HG02588 (cell line): ENCODE measurements at regions not wholly inside any gene's neighbourhood (a gene's known extent, or its start where the extent isn't known, plus 50 kb on each side); places are given as distances from the start of the nearest gene placed in this dataset.
"Not testable (repeated sequence)": the region's sequence is repeated elsewhere in the genome, so short reads cannot be mapped to it uniquely, and the experiment has no call there.

Experiments
- ATAC-seq: cut with Tn5 transposase; IDR thresholded peaks from one replicate; pipeline ENCODE4 v1.9.1; 2021; ENCODE audit warnings: mild to moderate bottlenecking, moderate library complexity; ENCODE audit not compliant: unreplicated experiment

GRCh38 chr12:131229079-131229425, 275.3 kb downstream of the ADGRD1 start:
- ATAC-seq, result not testable (repeated sequence)

- ATAC-seq, result no peak
Measured at GRCh38 chr12:131229426-131230339, 276.0 kb downstream of the ADGRD1 start.

GRCh38 chr12:131230340-131231031, 276.8 kb downstream of the ADGRD1 start:
- no peak for ATAC-seq

- ATAC-seq, result no peak
Measured at GRCh38 chr12:131231032-131231980, 277.6 kb downstream of the ADGRD1 start.

- ATAC-seq, result no peak
Measured at GRCh38 chr12:131232036-131232435, 278.3 kb downstream of the ADGRD1 start.

- not testable (repeated sequence) for ATAC-seq
Measured at GRCh38 chr12:131232872-131233271, 279.2 kb downstream of the ADGRD1 start.

- ATAC-seq, result not testable (repeated sequence)
Measured at GRCh38 chr12:131233850-131234789, 280.4 kb downstream of the ADGRD1 start.

- not testable (repeated sequence) for ATAC-seq
Measured at GRCh38 chr12:131234841-131235271, 281.1 kb downstream of the ADGRD1 start.

GRCh38 chr12:131235871-131236271, 282.2 kb downstream of the ADGRD1 start:
- no peak for ATAC-seq

GRCh38 chr12:131239384-131240094, 285.8 kb downstream of the ADGRD1 start:
- ATAC-seq, result peak; percentile 82

- no peak for ATAC-seq
Measured at GRCh38 chr12:131241517-131241916, 287.8 kb downstream of the ADGRD1 start.

- no peak for ATAC-seq
Measured at GRCh38 chr12:131242741-131243496, 289.2 kb downstream of the ADGRD1 start.

- not testable (repeated sequence) for ATAC-seq
Measured at GRCh38 chr12:131244157-131244688, 290.5 kb downstream of the ADGRD1 start.

GRCh38 chr12:131245161-131245560, 291.5 kb downstream of the ADGRD1 start:
- ATAC-seq, result not testable (repeated sequence)

- ATAC-seq, result no peak
Measured at GRCh38 chr12:131245564-131246355, 292.1 kb downstream of the ADGRD1 start.

- not testable (repeated sequence) for ATAC-seq
Measured at GRCh38 chr12:131247026-131247725, 293.5 kb downstream of the ADGRD1 start.

GRCh38 chr12:131247875-131248274, 294.2 kb downstream of the ADGRD1 start:
- ATAC-seq, result not testable (repeated sequence)
